ENCODE measurements at regions not wholly inside any gene's neighbourhood (a gene's known extent, or its start where the extent isn't known, plus 50 kb on each side); places are given as distances from the start of the nearest gene placed in this dataset.

GRCh38 chr2:41431756-41432155 is 616.1 kb upstream of the PKDCC start:
- no peaks in the 10 kb centered on the region for H3K79me2 ChIP-seq (ENCODE audit: control insufficient read depth, insufficient read depth, low read length)
- no peak overlapping the region for H3K4me2 ChIP-seq (ENCODE audit: control insufficient read depth, insufficient read depth)
- no TSS peak for BruUV-seq (replicated peaks)

More at GRCh38 chr2:41431756-41432155, 616.1 kb upstream of the PKDCC start:
- intact Hi-C loops (cut with micrococcal nuclease; ENCODE audit: unreplicated experiment) = no loop called here
- no peak overlapping the region for H2AFZ ChIP-seq (ENCODE audit: control insufficient read depth, low read depth, low read length)
- ChIA-PET CTCF (interaction anchor here (1.3 kb wide), 1 partner anchor 17 kb away, joined by 3 read pairs; no protein-coding TSS in a partner anchor), RAD21 (ENCODE audit: unreplicated experiment) (no interaction called here), SMC1A (ENCODE audit: uncharacterized antibody, unreplicated experiment) (no interaction called here), POLR2A (no interaction called here)
- no peaks in the 10 kb centered on the region for H3K36me3 ChIP-seq (ENCODE audit: control insufficient read depth in 2 of 2, insufficient read depth in 2 of 2, low read length in 1 of 2)
- in situ Hi-C loops (cut with MboI) = no loop called here
- no peak overlapping the region for H3K27ac ChIP-seq (ENCODE audit: control insufficient read depth, insufficient read depth)
- H3K9ac ChIP-seq (ENCODE audit: control insufficient read depth, insufficient read depth, low read length) = no peak overlapping the region
- no peak for ATAC-seq
- H3K4me1 ChIP-seq (ENCODE audit: control insufficient read depth, insufficient read depth, low read length) = no peaks in the 10 kb centered on the region
- H4K20me1 ChIP-seq (ENCODE audit: control insufficient read depth, insufficient read depth) = no peaks in the 10 kb centered on the region
- 0% methylated on average over 2 of the region's 2 CpGs for WGBS (ENCODE audit: insufficient coverage, insufficient replicate concordance, low lambda C conversion rate, missing lambda C conversion rate)
- TF ChIP-seq NFIC (IDR thresholded peaks at IDR 0.05; ENCODE audit: low read depth, low read length) = no peak
- TF ChIP-seq ZBTB33 (IDR thresholded peaks at IDR 0.05) = no peak
- no peak for TF ChIP-seq EP300 (IDR thresholded peaks at IDR 0.05; ENCODE audit: borderline replicate concordance in 1 of 2, control insufficient read depth in 1 of 2, low read depth in 2 of 2, low read length in 2 of 2)
- TF ChIP-seq ZNF384 (IDR thresholded peaks at IDR 0.05; ENCODE audit: borderline replicate concordance, low read depth, low read length) = no peak
- no peak for TF ChIP-seq ATF3 (IDR thresholded peaks at IDR 0.05; ENCODE audit: borderline replicate concordance, extremely low read depth, low read depth, low read length)
- TF ChIP-seq SMAD5 (IDR thresholded peaks at IDR 0.05; ENCODE audit: low read depth) = no peak
- TF ChIP-seq RELB (IDR thresholded peaks at IDR 0.05; ENCODE audit: low read depth) = no peak
- no peak for TF ChIP-seq ZNF687 (IDR thresholded peaks at IDR 0.05)
- no peak for TF ChIP-seq RCOR1 (conservative IDR thresholded peaks at IDR 0.05; ENCODE audit: low read depth, low read length)
- TF ChIP-seq RAD21 (IDR thresholded peaks at IDR 0.05; ENCODE audit: insufficient read depth, low read depth, low read length) = no peak
- no peak for TF ChIP-seq EGR1 (IDR thresholded peaks at IDR 0.05; ENCODE audit: borderline replicate concordance in 1 of 2, low read depth in 2 of 2, low read length in 2 of 2)
- FAIRE-seq = no peak
- H3K9me3 ChIP-seq (replicated peaks; ENCODE audit: control insufficient read depth, insufficient read depth, low read length) = no peaks in the 10 kb centered on the region
- DNase-seq (ENCODE audit: low read depth, low spot score) = no peak
- H3K27me3 ChIP-seq (replicated peaks in 1 of 2; ENCODE audit: control insufficient read depth in 2 of 2, insufficient read depth in 2 of 2, low read length in 1 of 2) = no peaks in the 10 kb centered on the region
- no peak overlapping the region for H3K4me3 ChIP-seq

All from GM12878 (cell line).